DND-41 (cell line): ENCODE measurements at regions not wholly inside any gene's neighbourhood (a gene's known extent, or its start where the extent isn't known, plus 50 kb on each side); places are given as distances from the start of the nearest gene placed in this dataset.

Experiments used
- ATAC-seq: fragments of 200-7000 bp; cut with Tn5 transposase; 3 replicates; pipeline ENCODE4 v1.9.1; 2021; ENCODE audit warnings: low read depth; ENCODE audit not compliant: insufficient read depth
- DNase-seq: peaks from one replicate; pipeline ENCODE4 v3.0.0-alpha.2; 2020
- H2AFZ ChIP-seq: 2 replicates; pipeline ENCODE4 v1.6.0; 2012; ENCODE audit warnings: low read depth, low read length
- H3K27ac ChIP-seq: 2 replicates; pipeline ENCODE4 v1.5.1; 2012; ENCODE audit warnings: low read length, inconsistent platforms
- H3K27me3 ChIP-seq: fragments of 200-600 bp; sonication (generic); 2 replicates; pipeline ENCODE4 v1.6.0; 2012; ENCODE audit warnings: low read length, mild to moderate bottlenecking, inconsistent platforms; ENCODE audit not compliant: insufficient read depth, poor library complexity
- H3K36me3 ChIP-seq: 2 replicates; pipeline ENCODE4 v1.5.1; 2012; ENCODE audit warnings: low read length, inconsistent platforms; ENCODE audit not compliant: insufficient read depth
- H3K4me1 ChIP-seq: 2 replicates; pipeline ENCODE4 v1.5.1; 2012; ENCODE audit warnings: mild to moderate bottlenecking, low read length; ENCODE audit not compliant: insufficient read depth
- H3K4me2 ChIP-seq: 2 replicates; pipeline ENCODE4 v1.6.0; 2012; ENCODE audit warnings: mild to moderate bottlenecking, moderate library complexity, low read length, inconsistent platforms; ENCODE audit not compliant: insufficient read depth
- H3K4me3 ChIP-seq, 2 experiments: fragments of 200-600 bp in 1 of 2; shearing (Covaris generic) in 1 of 2; 2 replicates each; pipeline ENCODE4 v1.5.1; 2012 to 2016; ENCODE audit warnings: inconsistent platforms in 2 of 2, low read length in 2 of 2, mild to moderate bottlenecking in 2 of 2, low read depth in 1 of 2, moderate library complexity in 1 of 2
- H3K79me2 ChIP-seq: 2 replicates; pipeline ENCODE4 v1.6.0; 2012; ENCODE audit warnings: low read length, inconsistent platforms; ENCODE audit not compliant: insufficient read depth
- H3K9ac ChIP-seq: 2 replicates; pipeline ENCODE4 v1.6.0; 2012; ENCODE audit warnings: low read depth, mild to moderate bottlenecking, inconsistent platforms, low read length, moderate library complexity
- H3K9me3 ChIP-seq: 2 replicates; pipeline ENCODE4 v1.5.1; 2012; ENCODE audit warnings: low read length, moderate library complexity, mild to moderate bottlenecking, inconsistent platforms; ENCODE audit not compliant: insufficient read depth, severe bottlenecking
- H4K20me1 ChIP-seq: 2 replicates; pipeline ENCODE4 v1.6.0; 2012; ENCODE audit warnings: low read length; ENCODE audit not compliant: insufficient read depth
- CTCF ChIP-seq: IDR thresholded peaks from 2 replicates; pipeline ENCODE4 v1.5.1; 2012; ENCODE audit warnings: borderline replicate concordance, low read length, moderate library complexity, mild to moderate bottlenecking; ENCODE audit not compliant: poor library complexity, severe bottlenecking; ENCODE audit errors: extremely low read depth
- EZH2 ChIP-seq: IDR thresholded peaks from 3 replicates; pipeline ENCODE4 v1.6.1; 2012; ENCODE audit warnings: borderline replicate concordance, low read depth, mild to moderate bottlenecking, moderate library complexity, low read length, inconsistent platforms; ENCODE audit not compliant: severe bottlenecking

- Histone ChIP-seq H4K20me1 (no peaks in the 10 kb centered on the region), H3K4me1 (no peaks in the 10 kb centered on the region), H3K27ac (no peak overlapping the region), H2AFZ (no peak overlapping the region), H3K4me2 (no peak overlapping the region), H3K9ac (no peak overlapping the region), H3K36me3 (no peaks in the 10 kb centered on the region), H3K9me3 (no peaks in the 10 kb centered on the region), H3K79me2 (no peaks in the 10 kb centered on the region), H3K27me3 (no peaks in the 10 kb centered on the region), H3K4me3 (no peak overlapping the region)
- TF ChIP-seq CTCF, result no peak
- no peak for TF ChIP-seq EZH2
- DNase-seq (no peak), ATAC-seq (no peak)
These were observed 117.9 kb upstream of the FST start for GRCh38 chr5:53362521-53362941.

- Histone ChIP-seq H3K27ac (no peak overlapping the region), H3K4me2 (no peak overlapping the region), H3K36me3 (no peaks in the 10 kb centered on the region), H3K9ac (no peak overlapping the region), H3K79me2 (no peaks in the 10 kb centered on the region), H4K20me1 (no peaks in the 10 kb centered on the region), H3K4me3 (no peak overlapping the region), H2AFZ (no peak overlapping the region), H3K27me3 (no peaks in the 10 kb centered on the region), H3K9me3 (no peaks in the 10 kb centered on the region), H3K4me1 (no peaks in the 10 kb centered on the region)
- DNase-seq (no peak), ATAC-seq (no peak)
- no peak for TF ChIP-seq EZH2
- no peak for TF ChIP-seq CTCF
These were observed 116.4 kb upstream of the FST start for GRCh38 chr5:53364061-53364460.

DNA sequence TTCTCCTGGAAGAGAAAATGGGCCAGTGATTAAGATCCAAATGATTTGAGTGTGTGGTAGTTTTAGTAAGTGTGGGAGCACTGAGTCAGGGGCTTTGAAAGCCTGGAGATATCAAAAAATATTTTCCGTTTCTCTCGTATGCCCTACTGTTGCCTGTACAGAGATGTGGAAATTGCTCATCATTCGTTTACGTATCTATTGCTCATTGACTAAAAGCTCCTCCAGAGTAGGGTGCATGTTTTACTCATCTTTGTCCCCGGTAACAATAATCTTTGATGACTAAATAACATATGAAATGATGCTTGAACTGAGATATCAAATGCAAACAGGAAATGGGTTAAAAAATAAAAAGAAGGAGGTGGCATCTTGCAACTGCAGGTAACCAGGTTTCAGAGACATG lies 114.2 kb upstream of the FST start:
- Histone ChIP-seq H3K9ac (no peak overlapping the region), H4K20me1 (no peaks in the 10 kb centered on the region), H3K4me2 (no peak overlapping the region), H2AFZ (no peak overlapping the region), H3K27ac (no peak overlapping the region), H3K27me3 (no peaks in the 10 kb centered on the region), H3K4me3 (no peak overlapping the region), H3K79me2 (no peaks in the 10 kb centered on the region), H3K9me3 (no peaks in the 10 kb centered on the region), H3K4me1 (no peaks in the 10 kb centered on the region), H3K36me3 (no peaks in the 10 kb centered on the region)
- DNase-seq (no peak), ATAC-seq (no peak)
- TF ChIP-seq CTCF (no peak), EZH2 (no peak)

DNA sequence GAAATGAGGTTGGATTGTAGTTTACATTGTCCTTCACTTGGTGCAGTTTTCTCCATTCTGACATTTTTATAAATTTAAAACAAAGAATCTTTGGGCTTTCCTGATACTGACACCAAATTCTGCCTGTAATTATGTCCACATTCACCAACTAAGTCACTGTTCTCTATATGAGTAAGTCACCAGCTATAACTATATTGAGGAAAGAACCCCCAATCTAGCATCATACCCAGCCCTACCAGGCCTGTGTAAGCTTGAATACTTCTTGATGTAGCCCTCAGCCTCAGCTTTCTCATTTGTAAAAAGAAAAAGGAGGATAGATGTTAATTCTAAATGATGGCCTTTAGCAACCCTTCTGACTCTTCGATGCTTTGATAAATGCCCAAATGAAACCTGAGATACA lies 112.7 kb upstream of the FST start:
- H3K27ac ChIP-seq, result no peak overlapping the region
- no peak overlapping the region for H3K4me2 ChIP-seq
- H3K9me3 ChIP-seq, result no peaks in the 10 kb centered on the region
- no peaks in the 10 kb centered on the region for H3K27me3 ChIP-seq
- no peak for DNase-seq
- TF ChIP-seq CTCF (no peak), EZH2 (no peak)
- H3K9ac ChIP-seq, result no peak overlapping the region
- no peak overlapping the region for H3K4me3 ChIP-seq
- H2AFZ ChIP-seq, result no peak overlapping the region
- H3K36me3 ChIP-seq, result no peaks in the 10 kb centered on the region
- no peaks in the 10 kb centered on the region for H3K4me1 ChIP-seq
- no peak for ATAC-seq
- no peaks in the 10 kb centered on the region for H4K20me1 ChIP-seq
- no peaks in the 10 kb centered on the region for H3K79me2 ChIP-seq
